ENCODE measurements at regions not wholly inside any gene's neighbourhood (a gene's known extent, or its start where the extent isn't known, plus 50 kb on each side); places are given as distances from the start of the nearest gene placed in this dataset.
"Not testable (repeated sequence)": the region's sequence is repeated elsewhere in the genome, so short reads cannot be mapped to it uniquely, and the experiment has no call there.

DNA sequence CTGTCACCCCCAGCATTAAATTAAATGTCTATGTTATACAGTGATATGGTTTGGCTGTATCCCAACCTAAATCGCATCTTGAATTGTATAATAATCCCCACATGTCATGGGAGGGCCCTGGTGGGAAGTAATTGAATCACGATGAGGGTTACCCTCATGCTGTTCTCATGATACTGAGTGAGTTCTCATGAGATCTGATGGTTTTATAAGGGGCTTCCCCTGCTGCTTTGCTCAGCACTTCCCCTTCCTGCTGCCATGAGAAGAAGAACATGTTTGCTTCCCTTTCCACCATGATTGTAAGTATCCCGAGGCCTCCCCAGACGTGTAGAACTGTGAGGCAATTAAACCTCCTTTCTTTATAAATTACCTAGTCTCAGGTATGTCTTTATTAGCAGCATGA, 445.7 kb downstream of the MRPL39 start:
- intact Hi-C loops (cut with DNase I; ENCODE audit: low total_unique reads) = no loop called here

DNA sequence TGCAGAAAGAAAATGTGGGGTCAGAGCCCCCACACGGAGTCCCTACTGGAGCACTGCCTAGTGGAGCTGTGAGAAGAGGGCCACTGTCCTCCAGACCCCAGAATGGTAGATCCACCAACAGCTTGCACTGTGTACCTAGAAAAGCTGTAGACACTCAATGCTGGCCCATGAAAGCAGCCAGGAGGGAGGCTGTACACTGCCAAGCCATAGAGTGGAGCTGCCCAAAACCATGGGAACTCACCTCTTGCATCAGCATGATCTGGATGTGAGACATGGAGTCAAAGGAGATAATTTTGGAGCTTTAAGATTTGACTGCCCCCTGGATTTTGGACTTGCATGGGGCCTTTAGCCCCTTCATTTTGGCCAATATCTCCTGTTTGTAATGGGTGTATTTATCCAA, 452.3 kb downstream of the MRPL39 start:
- H3K27ac ChIP-seq; H3K4me3 ChIP-seq; H3K4me1 ChIP-seq; DNase-seq (ENCODE audit: low spot score in 2 of 2); H3K36me3 ChIP-seq; H3K27me3 ChIP-seq; H3K9me3 ChIP-seq; intact Hi-C loops (cut with DNase I; ENCODE audit: low total_unique reads): not testable (repeated sequence)

More for the DNA sequence above, 445.7 kb downstream of the MRPL39 start:
- no peak overlapping the region for H3K27ac ChIP-seq
- no peaks in the 10 kb centered on the region for H3K27me3 ChIP-seq
- H3K36me3 ChIP-seq = no peaks in the 10 kb centered on the region
- DNase-seq (ENCODE audit: low spot score in 2 of 2) = no peak
- no peaks in the 10 kb centered on the region for H3K4me1 ChIP-seq
- TF ChIP-seq POLR2AphosphoS5 (IDR thresholded peaks at IDR 0.05) (no peak), POLR2A (IDR thresholded peaks at IDR 0.05) (no peak)
- TF ChIP-seq, protein P1, sequence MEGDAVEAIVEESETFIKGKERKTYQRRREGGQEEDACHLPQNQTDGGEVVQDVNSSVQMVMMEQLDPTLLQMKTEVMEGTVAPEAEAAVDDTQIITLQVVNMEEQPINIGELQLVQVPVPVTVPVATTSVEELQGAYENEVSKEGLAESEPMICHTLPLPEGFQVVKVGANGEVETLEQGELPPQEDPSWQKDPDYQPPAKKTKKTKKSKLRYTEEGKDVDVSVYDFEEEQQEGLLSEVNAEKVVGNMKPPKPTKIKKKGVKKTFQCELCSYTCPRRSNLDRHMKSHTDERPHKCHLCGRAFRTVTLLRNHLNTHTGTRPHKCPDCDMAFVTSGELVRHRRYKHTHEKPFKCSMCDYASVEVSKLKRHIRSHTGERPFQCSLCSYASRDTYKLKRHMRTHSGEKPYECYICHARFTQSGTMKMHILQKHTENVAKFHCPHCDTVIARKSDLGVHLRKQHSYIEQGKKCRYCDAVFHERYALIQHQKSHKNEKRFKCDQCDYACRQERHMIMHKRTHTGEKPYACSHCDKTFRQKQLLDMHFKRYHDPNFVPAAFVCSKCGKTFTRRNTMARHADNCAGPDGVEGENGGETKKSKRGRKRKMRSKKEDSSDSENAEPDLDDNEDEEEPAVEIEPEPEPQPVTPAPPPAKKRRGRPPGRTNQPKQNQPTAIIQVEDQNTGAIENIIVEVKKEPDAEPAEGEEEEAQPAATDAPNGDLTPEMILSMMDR (IDR thresholded peaks at IDR 0.05) = no peak
- H3K9me3 ChIP-seq = peaks cover 0 to under 1% of the 10 kb centered on the region in 2 donors
- no peak overlapping the region for H3K4me3 ChIP-seq

DNA sequence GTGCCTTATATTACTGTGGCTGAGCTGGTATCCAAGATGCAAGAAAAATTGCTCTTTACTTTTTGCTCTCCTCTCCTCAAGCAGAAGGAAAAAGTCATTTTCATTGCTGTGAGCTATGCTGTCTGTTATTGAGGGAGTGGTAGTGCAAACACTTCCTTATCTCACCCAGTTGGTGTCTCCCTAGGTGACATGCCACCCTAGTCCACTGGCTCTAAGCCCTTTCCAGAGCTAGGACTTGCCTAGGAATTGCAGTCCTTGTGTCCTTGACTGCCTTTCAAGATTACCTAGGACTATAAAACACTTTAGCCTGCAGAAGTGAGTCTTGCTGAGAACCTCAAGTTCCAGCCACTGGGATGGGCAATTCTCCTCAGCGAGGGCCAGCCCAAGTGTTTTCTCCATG, 458.3 kb downstream of the MRPL39 start:
- Histone ChIP-seq H3K27me3 (no peaks in the 10 kb centered on the region), H3K9me3 (peaks cover 0 to under 1% of the 10 kb centered on the region in 2 donors), H3K4me1 (no peaks in the 10 kb centered on the region), H3K36me3 (no peaks in the 10 kb centered on the region), H3K4me3 (no peak overlapping the region), H3K27ac (no peak overlapping the region)
- DNase-seq (ENCODE audit: low spot score in 2 of 2) = no peak
- TF ChIP-seq POLR2AphosphoS5 (IDR thresholded peaks at IDR 0.05) (no peak), POLR2A (IDR thresholded peaks at IDR 0.05) (no peak)
- TF ChIP-seq, protein P1 (IDR thresholded peaks at IDR 0.05) = no peak
- intact Hi-C loops (cut with DNase I; ENCODE audit: low total_unique reads) = no loop called here

DNA sequence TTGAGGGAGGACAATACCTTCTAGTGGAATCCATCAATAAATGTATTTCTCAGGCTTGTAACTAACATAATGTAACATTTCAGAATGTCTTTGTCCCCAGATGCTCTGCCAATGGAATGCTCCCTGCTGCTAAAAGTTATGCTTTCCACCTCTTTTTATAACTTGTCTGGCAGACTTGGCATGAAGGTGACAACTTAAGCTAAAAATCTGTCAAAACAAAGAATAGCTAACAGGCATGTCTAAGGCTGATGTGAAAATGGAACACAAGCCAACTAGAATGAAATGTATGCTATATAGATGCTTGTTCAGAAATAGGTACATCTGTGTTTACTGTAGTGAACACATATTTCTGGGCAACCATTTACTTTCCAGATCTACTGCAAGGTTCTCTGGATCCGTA, 467.9 kb downstream of the MRPL39 start:
- no peaks in the 10 kb centered on the region for H3K27me3 ChIP-seq
- TF ChIP-seq POLR2AphosphoS5 (IDR thresholded peaks at IDR 0.05) (no peak), POLR2A (IDR thresholded peaks at IDR 0.05) (no peak)
- TF ChIP-seq, protein P1 (IDR thresholded peaks at IDR 0.05) = no peak
- no peak for DNase-seq (ENCODE audit: low spot score in 2 of 2)
- H3K27ac ChIP-seq = no peak overlapping the region
- H3K36me3 ChIP-seq = no peaks in the 10 kb centered on the region
- H3K9me3 ChIP-seq = no peaks in the 10 kb centered on the region
- intact Hi-C loops (cut with DNase I; ENCODE audit: low total_unique reads) = no loop called here
- no peaks in the 10 kb centered on the region for H3K4me1 ChIP-seq
- H3K4me3 ChIP-seq = no peak overlapping the region

DNA sequence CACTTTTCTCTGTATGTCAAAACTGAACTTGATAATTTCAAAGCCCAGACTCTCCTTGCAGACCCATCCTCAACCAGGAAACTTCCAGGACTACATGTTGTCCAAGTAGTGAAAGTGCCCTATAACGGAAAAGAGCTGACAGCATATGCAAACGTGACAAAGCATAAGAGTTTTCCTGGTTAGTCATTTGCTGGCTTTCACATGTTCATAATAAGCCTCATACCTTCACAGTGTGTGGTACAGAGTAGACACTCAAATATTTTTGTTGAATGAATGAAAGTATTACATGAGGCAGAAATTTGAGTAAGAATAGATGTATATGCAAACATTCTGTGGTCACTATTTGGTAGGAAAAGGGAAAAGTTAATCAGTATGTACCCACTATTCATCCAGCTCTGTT, 473.3 kb downstream of the MRPL39 start:
- no peaks in the 10 kb centered on the region for H3K27me3 ChIP-seq
- TF ChIP-seq POLR2AphosphoS5 (IDR thresholded peaks at IDR 0.05) (no peak), POLR2A (IDR thresholded peaks at IDR 0.05) (no peak)
- TF ChIP-seq, protein P1 (IDR thresholded peaks at IDR 0.05) = no peak
- H3K36me3 ChIP-seq = no peaks in the 10 kb centered on the region
- intact Hi-C loops (cut with DNase I; ENCODE audit: low total_unique reads) = no loop called here
- no peak overlapping the region for H3K27ac ChIP-seq
- DNase-seq (ENCODE audit: low spot score in 2 of 2) = no peak
- no peaks in the 10 kb centered on the region for H3K4me1 ChIP-seq
- no peak overlapping the region for H3K4me3 ChIP-seq
- peaks cover 0 to 6% of the 10 kb centered on the region in 2 donors for H3K9me3 ChIP-seq

DNA sequence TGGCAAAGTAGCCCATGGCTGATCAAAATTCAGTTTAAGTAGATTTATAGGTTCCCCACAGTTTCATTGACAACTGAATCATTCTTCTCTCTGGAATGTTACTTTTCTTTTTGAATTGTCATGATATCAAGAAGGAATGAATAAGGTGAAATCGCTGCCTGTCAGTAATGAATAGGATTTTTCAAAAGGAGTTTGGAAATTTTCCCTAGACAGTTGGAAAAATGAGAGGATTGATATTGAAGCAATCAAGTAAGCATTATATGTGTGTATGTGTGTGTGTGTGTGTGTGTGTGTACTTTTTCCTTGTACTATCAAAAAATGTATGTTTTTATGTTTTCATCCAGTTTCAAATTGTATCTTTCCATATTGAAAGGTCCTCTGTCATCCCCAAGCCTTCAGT, 479.5 kb downstream of the MRPL39 start:
- Histone ChIP-seq H3K4me1 (no peaks in the 10 kb centered on the region), H3K36me3 (no peaks in the 10 kb centered on the region), H3K4me3 (no peak overlapping the region), H3K9me3 (peaks cover 0 to 6% of the 10 kb centered on the region in 2 donors), H3K27me3 (no peaks in the 10 kb centered on the region), H3K27ac (no peak overlapping the region)
- no peak for DNase-seq (ENCODE audit: low spot score in 2 of 2)
- TF ChIP-seq, protein P1 (IDR thresholded peaks at IDR 0.05) = no peak
- TF ChIP-seq POLR2AphosphoS5 (IDR thresholded peaks at IDR 0.05) = no peak
- TF ChIP-seq POLR2A (IDR thresholded peaks at IDR 0.05) = no peak
- intact Hi-C loops (cut with DNase I; ENCODE audit: low total_unique reads) = no loop called here
